CD4-positive, alpha-beta memory T cell (primary cell): ENCODE measurements at regions not wholly inside any gene's neighbourhood (a gene's known extent, or its start where the extent isn't known, plus 50 kb on each side); places are given as distances from the start of the nearest gene placed in this dataset.
"Not testable (repeated sequence)": the region's sequence is repeated elsewhere in the genome, so short reads cannot be mapped to it uniquely, and the experiment has no call there.

Experiments
- CTCF ChIA-PET: fragments of 350-600 bp; sonication (Branson Sonifier 250); formaldehyde crosslinking; loops from one replicate; lab custom pipeline; 2021; ENCODE audit warnings: inconsistent platforms; ENCODE audit not compliant: partially characterized antibody; lab: Charles Lee
- POLR2A ChIA-PET: fragments of 350-600 bp; sonication (Branson Sonifier 250); formaldehyde crosslinking; loops from one replicate; lab custom pipeline; 2021; ENCODE audit not compliant: partially characterized antibody; lab: Charles Lee
- DNase-seq, 5 donors: peaks; one replicate each; pipeline versions ENCODE4 v3.0.0 to v3.0.0-alpha.2; 2020 to 2022; ENCODE audit warnings: mixed read lengths in 1 of 5
- H3K27ac ChIP-seq: one replicate; pipeline ENCODE4 v1.7.0; 2013; ENCODE audit warnings: low read depth, low read length
- H3K27me3 ChIP-seq: 2 replicates; pipeline ENCODE4 v1.7.0; 2013; ENCODE audit warnings: mild to moderate bottlenecking, low read length, moderate library complexity; ENCODE audit not compliant: insufficient read depth
- H3K36me3 ChIP-seq: 2 replicates; pipeline ENCODE4 v1.7.0; 2013; ENCODE audit warnings: mild to moderate bottlenecking, low read length, moderate library complexity; ENCODE audit not compliant: insufficient read depth
- H3K4me1 ChIP-seq: 2 replicates; pipeline ENCODE4 v1.7.0; 2013; ENCODE audit warnings: mild to moderate bottlenecking, low read length, moderate library complexity; ENCODE audit not compliant: insufficient read depth
- H3K4me3 ChIP-seq, 2 donors: one replicate each; pipeline ENCODE4 v1.7.0; 2013; ENCODE audit warnings: low read length in 2 of 2, mild to moderate bottlenecking in 1 of 2
- H3K9me3 ChIP-seq, 2 donors: one replicate each; pipeline ENCODE4 v1.7.0; 2013; ENCODE audit warnings: low read length in 2 of 2, control low read depth in 1 of 2; ENCODE audit not compliant: control insufficient read depth in 1 of 2
- H3K27ac Mint-ChIP-seq, 7 donors: one replicate each; pipeline ENCODE4 v1.8.0; 2020 to 2021; ENCODE audit warnings: mixed read lengths in 7 of 7, mild to moderate bottlenecking in 6 of 7, inconsistent platforms in 3 of 7, moderate library complexity in 3 of 7
- H3K27me3 Mint-ChIP-seq, 2 donors: one replicate each; pipeline ENCODE4 v1.8.0; 2020 to 2021; ENCODE audit warnings: mixed read lengths in 2 of 2
- H3K36me3 Mint-ChIP-seq, 2 donors: one replicate each; pipeline ENCODE4 v1.8.0; 2020 to 2021; ENCODE audit warnings: mixed read lengths in 2 of 2, inconsistent platforms in 1 of 2, mild to moderate bottlenecking in 1 of 2
- H3K4me1 Mint-ChIP-seq, 4 donors: one replicate each; pipeline ENCODE4 v1.8.0; 2020 to 2021; ENCODE audit warnings: mixed read lengths in 4 of 4, mild to moderate bottlenecking in 1 of 4
- H3K4me3 Mint-ChIP-seq, 8 donors: one replicate each; pipeline ENCODE4 v1.8.0; 2020 to 2021; ENCODE audit warnings: mixed read lengths in 8 of 8, mild to moderate bottlenecking in 7 of 8, moderate library complexity in 6 of 8, inconsistent platforms in 3 of 8
- H3K9me3 Mint-ChIP-seq, 8 donors: one replicate each; pipeline ENCODE4 v1.8.0; 2020 to 2021; ENCODE audit warnings: mixed read lengths in 8 of 8, mild to moderate bottlenecking in 5 of 8, inconsistent platforms in 3 of 8, moderate library complexity in 1 of 8
- intact Hi-C: fragments of 100-400 bp; cut with micrococcal nuclease; formaldehyde crosslinking; loops from one replicate; pipeline ENCODE4 v1.15.1; 2023

- intact Hi-C loops, H3K4me3 Mint-ChIP-seq, DNase-seq, H3K9me3 ChIP-seq, H3K4me3 ChIP-seq, H3K4me1 ChIP-seq, H3K36me3 Mint-ChIP-seq, H3K27me3 ChIP-seq, H3K36me3 ChIP-seq, H3K27ac Mint-ChIP-seq, H3K27ac ChIP-seq, POLR2A ChIA-PET, H3K4me1 Mint-ChIP-seq, H3K27me3 Mint-ChIP-seq, H3K9me3 Mint-ChIP-seq, CTCF ChIA-PET: not testable (repeated sequence)
These were observed 1226.9 kb downstream of the FOXD4L5 start for GRCh38 chr9:64058070-64058469.

GRCh38 chr9:64057553-64057952, 1227.5 kb downstream of the FOXD4L5 start:
- DNase-seq, result no peak
- no peaks in the 10 kb centered on the region for H3K36me3 Mint-ChIP-seq
- ChIA-PET POLR2A (no interaction called here), CTCF (no interaction called here)
- no peak overlapping the region for H3K4me3 Mint-ChIP-seq
- no peaks in the 10 kb centered on the region for H3K4me1 Mint-ChIP-seq
- Histone ChIP-seq H3K27me3 (no peaks in the 10 kb centered on the region), H3K4me1 (no peaks in the 10 kb centered on the region), H3K36me3 (no peaks in the 10 kb centered on the region), H3K4me3 (no peak overlapping the region), H3K9me3 (no peaks in the 10 kb centered on the region), H3K27ac (no peak overlapping the region)
- no peaks in the 10 kb centered on the region for H3K27me3 Mint-ChIP-seq
- intact Hi-C loops, result no loop called here
- H3K27ac Mint-ChIP-seq, result no peak overlapping the region
- peaks cover 0 to 2% (median 0%) of the 10 kb centered on the region in 8 donors for H3K9me3 Mint-ChIP-seq

- H3K36me3 ChIP-seq, H3K9me3 Mint-ChIP-seq, H3K27me3 ChIP-seq, intact Hi-C loops, DNase-seq, H3K4me3 Mint-ChIP-seq, H3K4me3 ChIP-seq, H3K4me1 ChIP-seq, H3K27ac ChIP-seq, H3K9me3 ChIP-seq, H3K27ac Mint-ChIP-seq, H3K36me3 Mint-ChIP-seq, H3K4me1 Mint-ChIP-seq, POLR2A ChIA-PET, CTCF ChIA-PET, H3K27me3 Mint-ChIP-seq: not testable (repeated sequence)
These were observed 1256.1 kb downstream of the FOXD4L5 start for GRCh38 chr9:64028925-64029324.

- H3K4me1 Mint-ChIP-seq, H3K27me3 Mint-ChIP-seq, H3K27ac Mint-ChIP-seq, intact Hi-C loops, H3K9me3 Mint-ChIP-seq, H3K27ac ChIP-seq, H3K27me3 ChIP-seq, H3K36me3 ChIP-seq, CTCF ChIA-PET, DNase-seq, H3K4me1 ChIP-seq, H3K4me3 ChIP-seq, H3K36me3 Mint-ChIP-seq, H3K4me3 Mint-ChIP-seq, H3K9me3 ChIP-seq, POLR2A ChIA-PET: not testable (repeated sequence)
These were observed 1264.1 kb downstream of the FOXD4L5 start for GRCh38 chr9:64020696-64021491.

GRCh38 chr9:64017666-64018065, 1267.3 kb downstream of the FOXD4L5 start:
- H3K9me3 ChIP-seq, H3K4me3 Mint-ChIP-seq, CTCF ChIA-PET, POLR2A ChIA-PET, H3K4me1 ChIP-seq, H3K36me3 ChIP-seq, DNase-seq, H3K4me1 Mint-ChIP-seq, H3K27ac ChIP-seq, intact Hi-C loops, H3K9me3 Mint-ChIP-seq, H3K27me3 Mint-ChIP-seq, H3K27me3 ChIP-seq, H3K36me3 Mint-ChIP-seq, H3K4me3 ChIP-seq: not testable (repeated sequence)
- H3K27ac Mint-ChIP-seq, result peak overlapping the region in 1 of 7 donors; percentile 5

GRCh38 chr9:64016845-64017406, 1268.1 kb downstream of the FOXD4L5 start:
- POLR2A ChIA-PET, H3K4me3 ChIP-seq, H3K36me3 Mint-ChIP-seq, intact Hi-C loops, H3K36me3 ChIP-seq, H3K9me3 ChIP-seq, H3K27ac ChIP-seq, H3K27me3 Mint-ChIP-seq, H3K4me1 Mint-ChIP-seq, CTCF ChIA-PET, H3K4me1 ChIP-seq, H3K27me3 ChIP-seq, H3K9me3 Mint-ChIP-seq: not testable (repeated sequence)
- Mint-ChIP-seq H3K27ac (peak overlapping the region in 3 of 7 donors; percentile 5 to 88 (median 52)), H3K4me3 (peak overlapping the region; percentile 15 to 77 (median 48))
- DNase-seq, result peak in 4 of 5 donors; percentile 6 to 33 (median 26)

GRCh38 chr9:64016246-64016645, 1268.8 kb downstream of the FOXD4L5 start:
- intact Hi-C loops, H3K9me3 Mint-ChIP-seq, H3K36me3 Mint-ChIP-seq, H3K9me3 ChIP-seq, H3K4me1 Mint-ChIP-seq, H3K27ac ChIP-seq, H3K4me3 ChIP-seq, H3K36me3 ChIP-seq, H3K27me3 ChIP-seq, H3K27me3 Mint-ChIP-seq, CTCF ChIA-PET, H3K4me1 ChIP-seq, POLR2A ChIA-PET: not testable (repeated sequence)
- peak in 1 of 5 donors; percentile 8 for DNase-seq
- Mint-ChIP-seq H3K27ac (peak overlapping the region in 1 of 7 donors; percentile 25), H3K4me3 (peak overlapping the region in 2 of 8 donors; percentile 58 to 66)
